NCI-H82 treated with DMSO at 0.1 percent for 48 hours (cell line): ENCODE measurements at regions not wholly inside any gene's neighbourhood (a gene's known extent, or its start where the extent isn't known, plus 50 kb on each side); places are given as distances from the start of the nearest gene placed in this dataset.
"Not testable (repeated sequence)": the region's sequence is repeated elsewhere in the genome, so short reads cannot be mapped to it uniquely, and the experiment has no call there.

Experiments used
- DNase-seq: peaks from one replicate; lab custom pipeline; 2025; ENCODE audit not compliant: unreplicated experiment; lab: John Stamatoyannopoulos, UW

GRCh38 chr12:46549527-46550265, 177.1 kb upstream of the SLC38A2 start:
- DNase-seq = no peak

DNA sequence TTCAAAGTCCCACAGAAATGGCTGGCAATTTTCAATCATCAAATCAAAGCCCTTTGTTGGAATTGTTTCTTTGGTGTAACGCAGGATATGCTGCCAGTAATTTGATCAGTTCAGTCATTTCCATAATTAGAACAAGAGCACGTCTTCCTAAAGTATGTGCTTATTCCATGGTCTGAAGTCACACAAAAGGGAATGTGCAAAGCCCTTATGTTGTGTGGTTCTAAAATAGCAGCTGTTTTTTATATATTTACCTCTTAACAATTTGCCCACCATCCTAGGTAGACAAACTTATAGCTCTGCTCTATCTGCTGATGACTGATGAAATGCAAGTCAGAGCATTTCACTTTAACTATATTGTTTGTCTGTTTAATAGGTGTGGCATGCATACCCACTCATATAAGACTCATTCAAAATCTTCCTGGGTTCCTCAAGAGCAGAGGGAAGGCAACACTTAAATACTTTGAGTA, 176.1 kb upstream of the SLC38A2 start:
- DNase-seq = no peak

- no peak for DNase-seq
These were observed 175.1 kb upstream of the SLC38A2 start for GRCh38 chr12:46547421-46548354.

DNA sequence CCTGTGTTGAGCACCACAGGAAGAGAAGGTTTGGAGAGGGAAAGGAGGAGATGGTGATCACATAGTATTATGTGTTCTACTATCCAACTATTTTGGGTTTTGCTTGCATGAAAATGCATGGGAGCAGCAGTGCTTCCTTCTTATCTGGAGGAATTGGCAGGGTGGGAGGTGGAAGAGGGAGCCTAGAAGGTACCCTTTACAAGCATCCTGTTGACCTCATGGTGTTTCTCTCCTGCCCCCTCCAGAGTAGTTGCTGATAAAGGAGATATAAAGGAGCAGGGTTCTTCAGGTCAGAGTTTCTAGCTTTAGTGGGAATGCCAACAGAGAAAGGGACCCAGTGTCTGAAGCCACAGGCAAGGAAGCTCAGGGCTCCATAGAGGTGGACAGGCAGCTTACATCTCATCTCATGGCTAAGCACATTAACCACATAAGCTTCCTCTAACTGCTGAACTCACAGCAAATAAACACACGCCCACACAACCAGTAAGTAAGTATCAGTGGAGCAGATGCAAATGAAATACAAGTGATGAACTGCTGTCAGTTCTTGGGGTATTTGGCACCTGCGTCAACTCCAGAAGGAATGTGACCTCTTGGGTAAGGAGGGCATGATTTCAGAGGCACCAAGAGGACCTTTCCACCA, 174.2 kb upstream of the SLC38A2 start:
- peak; percentile 72 for DNase-seq

DNA sequence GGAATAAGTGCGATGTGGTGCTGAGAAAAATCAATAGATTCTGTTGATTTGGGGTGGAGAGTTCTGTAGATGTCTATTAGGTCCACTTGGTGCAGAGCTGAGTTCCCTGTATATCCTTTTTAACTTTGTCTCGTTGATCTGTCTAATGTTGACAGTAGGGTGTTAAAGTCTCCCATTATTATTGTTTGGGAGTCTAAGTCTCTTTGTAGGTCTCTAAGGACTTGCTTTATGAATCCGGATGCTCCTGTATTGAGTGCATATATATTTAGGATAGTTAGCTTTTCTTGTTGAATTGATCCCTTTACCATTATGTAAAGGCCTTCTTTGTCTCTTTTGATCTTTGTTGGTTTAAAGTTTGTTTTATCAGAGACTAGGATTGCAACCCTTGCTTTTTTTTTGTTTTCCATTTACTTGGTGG, 170.8 kb upstream of the SLC38A2 start:
- not testable (repeated sequence) for DNase-seq

DNA sequence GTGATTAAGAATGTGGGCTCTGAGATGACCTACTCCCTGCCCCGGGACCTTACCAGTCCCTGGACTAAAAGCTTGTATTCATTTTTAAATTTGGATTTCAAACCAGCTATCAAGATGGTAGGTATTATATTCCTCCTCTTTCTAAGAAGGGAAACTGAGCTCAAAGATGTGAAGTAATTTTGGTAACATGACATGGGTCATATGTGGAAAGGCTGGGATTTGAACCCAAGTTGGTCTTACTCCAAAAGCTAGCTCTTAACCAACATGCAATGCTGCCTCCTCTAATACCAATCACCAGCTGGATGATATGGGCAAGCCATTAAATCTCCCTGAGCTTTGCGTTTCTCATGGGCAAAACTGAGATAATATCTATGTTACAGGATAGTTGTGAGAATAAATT, 166.4 kb upstream of the SLC38A2 start:
- no peak for DNase-seq

DNA sequence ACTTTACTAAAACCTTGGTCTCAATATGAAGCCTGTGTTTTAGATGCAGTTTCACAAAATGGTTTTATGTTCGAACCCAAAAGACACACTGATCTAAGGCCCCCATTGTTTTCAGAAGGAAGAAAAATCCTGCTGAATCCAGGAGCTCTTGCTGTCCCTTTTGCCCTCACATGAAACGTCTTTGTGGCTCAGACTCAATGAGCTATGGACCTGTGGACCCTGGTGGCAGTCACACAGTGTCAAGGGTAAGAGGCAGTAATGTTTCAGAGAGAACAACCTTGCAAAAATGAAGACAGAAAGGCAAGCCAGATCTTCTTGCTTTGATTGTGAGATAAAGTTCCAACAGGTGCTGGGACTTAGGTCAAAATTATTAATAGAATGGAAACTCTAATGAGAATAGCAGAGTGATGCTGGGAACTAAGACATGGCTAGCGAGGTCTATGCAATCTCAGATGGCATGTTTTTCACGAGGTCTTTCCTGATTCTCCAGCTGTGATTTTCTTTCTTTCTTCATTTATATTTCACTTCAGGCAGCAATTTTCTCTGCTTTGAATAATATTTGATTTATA, 164.9 kb upstream of the SLC38A2 start:
- DNase-seq = no peak

DNA sequence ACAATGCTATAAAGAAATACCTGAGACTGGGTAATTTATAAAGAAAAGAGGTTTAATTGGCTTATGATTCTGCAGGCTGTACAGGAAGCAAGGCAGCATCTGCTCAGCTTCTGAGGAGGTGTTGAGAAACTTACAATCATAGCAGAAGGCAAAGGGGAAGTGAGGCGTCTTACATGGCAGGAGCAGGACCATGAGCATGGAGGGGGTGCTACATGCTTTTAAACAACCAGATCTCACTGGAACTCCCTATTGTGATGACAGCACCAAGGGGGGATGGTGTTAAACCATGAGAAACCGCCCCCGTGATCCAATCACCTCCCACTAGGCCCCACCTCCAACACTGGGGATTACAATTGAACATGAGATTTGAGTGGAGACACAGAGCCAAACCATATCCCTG, 163.7 kb upstream of the SLC38A2 start:
- DNase-seq = peak; percentile 72

DNA sequence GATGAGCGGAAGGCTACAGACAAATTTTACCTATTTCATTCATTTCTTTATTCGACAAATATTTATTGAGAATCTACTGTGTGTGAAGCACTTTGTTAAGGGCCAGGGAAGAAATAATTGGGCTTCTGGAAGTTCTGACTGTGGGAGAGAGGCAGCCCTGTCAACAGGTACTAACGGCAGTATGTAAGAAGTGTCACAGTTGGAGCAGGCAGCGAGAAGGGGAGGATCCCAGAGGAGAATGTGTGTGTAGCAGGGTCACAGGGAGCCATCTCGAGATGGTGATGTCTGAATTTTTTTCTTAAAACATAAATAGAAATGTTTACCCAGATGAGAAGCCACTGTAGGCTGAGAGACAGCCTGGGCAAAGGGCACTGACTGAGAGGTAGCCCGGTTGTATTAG, 163.3 kb upstream of the SLC38A2 start:
- peak; percentile 72 for DNase-seq

DNA sequence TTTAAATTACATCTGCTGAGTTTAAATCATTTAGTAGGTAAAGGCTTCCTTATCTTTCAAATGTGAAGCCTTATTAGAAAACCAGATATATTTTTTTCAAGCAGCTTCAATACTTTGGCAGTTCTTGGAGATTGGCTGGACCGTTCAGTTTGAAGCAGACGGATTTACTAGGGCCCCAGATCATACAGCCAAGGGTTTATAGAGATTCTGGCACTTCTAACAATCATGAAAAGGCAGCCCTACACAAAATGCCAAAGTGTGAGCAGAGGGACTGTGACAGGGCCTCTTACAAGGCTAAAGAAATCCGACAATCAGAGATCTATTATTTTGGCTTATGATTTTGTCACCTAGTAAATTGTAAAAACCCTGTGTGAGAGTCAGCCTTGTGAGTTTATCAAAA, 162.8 kb upstream of the SLC38A2 start:
- no peak for DNase-seq

DNA sequence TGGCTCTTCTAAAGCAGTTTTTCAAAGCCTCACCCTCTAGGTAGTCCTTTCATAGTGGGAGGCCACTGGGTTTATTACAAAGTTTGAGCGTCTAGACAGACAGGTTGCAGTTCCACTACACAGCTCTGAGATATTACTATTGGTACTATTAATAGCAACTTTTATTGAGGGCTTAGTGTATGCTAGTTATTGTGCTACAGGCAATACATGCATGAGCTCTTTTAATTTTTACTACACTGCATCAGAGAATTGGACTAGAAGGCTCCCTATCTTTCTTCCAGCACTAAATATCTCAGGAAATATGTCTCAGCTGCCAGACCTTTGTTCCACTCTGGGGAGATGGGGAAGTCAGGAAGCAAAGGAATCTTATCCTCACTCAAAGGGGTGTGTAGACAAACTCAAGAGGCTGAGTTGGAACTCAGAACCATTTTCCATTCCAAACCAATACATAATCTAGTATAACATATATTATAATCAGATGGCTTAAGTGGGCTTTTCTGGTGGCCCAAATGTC, 161.8 kb upstream of the SLC38A2 start:
- no peak for DNase-seq

GRCh38 chr12:46533723-46534122, 161.2 kb upstream of the SLC38A2 start:
- DNase-seq = no peak

- DNase-seq = no peak
These were observed 159.2 kb upstream of the SLC38A2 start for GRCh38 chr12:46531804-46532203.

DNA sequence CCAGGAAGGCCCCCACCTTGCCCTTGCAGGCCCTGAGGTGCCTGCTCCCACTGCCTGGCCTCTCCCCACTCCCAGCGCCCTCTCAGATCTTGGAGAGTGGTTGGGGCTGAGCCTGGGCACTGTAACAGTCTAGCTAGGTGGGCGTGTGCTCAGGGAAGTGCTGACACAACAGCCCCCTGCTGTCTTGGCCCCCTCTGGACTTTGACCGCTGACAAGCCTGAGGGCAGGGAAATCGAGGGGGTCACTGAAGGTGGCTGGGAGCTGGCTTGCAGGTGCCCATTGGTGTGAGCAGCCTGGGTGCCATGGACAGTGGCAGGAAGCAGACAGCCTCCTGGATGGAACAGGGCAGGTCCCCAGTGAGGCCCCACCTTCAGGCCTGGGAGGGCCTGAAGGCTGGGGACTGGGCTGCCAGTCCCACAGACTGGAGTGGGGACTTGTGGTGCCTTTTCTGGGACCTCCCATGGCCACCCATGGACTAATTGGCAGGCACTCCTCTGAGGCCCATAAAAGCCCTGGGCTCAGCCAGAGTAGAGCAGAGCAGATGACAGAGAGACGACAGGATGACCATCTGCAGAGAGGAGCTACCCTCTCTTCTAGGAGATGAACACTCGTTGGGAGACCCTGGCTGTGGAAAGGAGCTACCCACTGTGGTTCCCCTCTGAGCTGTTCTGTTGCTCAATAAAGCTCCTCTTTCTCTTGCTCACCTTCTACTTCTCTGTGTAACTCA, 158.6 kb upstream of the SLC38A2 start:
- no peak for DNase-seq

- DNase-seq = no peak
These were observed 157.9 kb upstream of the SLC38A2 start for GRCh38 chr12:46530373-46531056.

DNA sequence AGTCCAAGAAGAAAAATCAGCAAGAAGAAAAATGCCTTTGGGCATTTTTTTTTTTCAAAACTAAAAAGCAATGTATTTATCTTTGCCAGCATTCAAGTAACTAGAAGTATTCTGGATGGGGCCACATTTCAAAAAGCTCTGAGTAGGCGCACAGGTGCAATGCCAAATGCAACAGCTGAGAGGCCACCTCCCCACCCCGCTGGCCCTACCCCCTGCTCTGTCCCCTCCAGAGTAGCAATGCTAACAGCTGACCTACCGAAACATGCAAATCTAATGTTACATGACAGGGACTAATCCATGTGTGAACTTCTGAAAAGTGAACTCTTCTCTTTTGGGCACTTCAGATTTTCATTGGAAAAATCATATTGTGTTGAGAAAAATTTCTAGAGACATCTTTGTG, 153.7 kb upstream of the SLC38A2 start:
- no peak for DNase-seq

DNA sequence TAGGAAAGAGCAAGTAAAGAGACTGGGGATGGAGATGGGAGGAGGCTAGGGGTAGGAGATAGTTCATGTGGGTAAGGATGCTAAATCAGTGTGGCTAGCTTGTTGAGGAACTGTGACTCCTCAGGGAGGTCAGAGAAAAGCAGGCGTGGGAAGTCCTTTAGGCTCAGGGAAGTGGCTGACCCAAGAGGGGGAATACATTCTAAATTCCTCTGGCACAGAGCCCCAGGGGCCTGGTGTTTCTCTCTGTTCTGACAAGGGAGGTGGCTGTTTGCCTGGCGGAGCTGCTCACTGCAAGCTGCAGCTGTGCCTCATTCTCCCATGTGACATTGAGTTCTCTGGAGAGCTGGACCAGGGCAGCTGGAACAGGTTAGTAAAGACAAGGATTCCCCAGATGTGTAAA, 152.2 kb upstream of the SLC38A2 start:
- DNase-seq = no peak

- DNase-seq = no peak
These were observed 151.5 kb upstream of the SLC38A2 start for GRCh38 chr12:46523863-46524770.

GRCh38 chr12:46523446-46523845, 150.9 kb upstream of the SLC38A2 start:
- no peak for DNase-seq
